Spleen (tissue), 11 donors: ENCODE measurements at regions not wholly inside any gene's neighbourhood (a gene's known extent, or its start where the extent isn't known, plus 50 kb on each side); places are given as distances from the start of the nearest gene placed in this dataset.

ENCODE experiments used
- DNase-seq: peaks from one replicate; pipeline ENCODE4 v3.0.0-alpha.2; 2020
- H3K27ac ChIP-seq, 8 donors: fragments of 200-600 bp; sonication (generic) in 7 of 8; 1 replicate in 4 of 8; 2 replicates in 4 of 8; pipeline versions ENCODE4 v1.5.0 to v1.8.0; 2016 to 2021; ENCODE audit warnings: inconsistent platforms in 4 of 8, mild to moderate bottlenecking in 4 of 8, moderate library complexity in 1 of 8
- H3K27me3 ChIP-seq, 7 donors: fragments of 200-600 bp; sonication (generic) in 6 of 7; replicated peaks in 1 of 7; 1 replicate in 4 of 7; 2 replicates in 3 of 7; pipeline versions ENCODE4 v1.5.0 to v1.8.0; 2016 to 2021; ENCODE audit warnings: inconsistent platforms in 3 of 7, mild to moderate bottlenecking in 1 of 7
- H3K36me3 ChIP-seq, 6 donors: fragments of 200-600 bp; sonication (generic) in 5 of 6; 1 replicate in 4 of 6; 2 replicates in 2 of 6; pipeline versions ENCODE4 v1.5.0 to v1.8.0; 2016 to 2021; ENCODE audit warnings: inconsistent platforms in 2 of 6
- H3K4me1 ChIP-seq, 6 donors: fragments of 200-600 bp; sonication (generic) in 5 of 6; 1 replicate in 3 of 6; 2 replicates in 3 of 6; pipeline versions ENCODE4 v1.5.0 to v1.8.0; 2016 to 2021; ENCODE audit warnings: inconsistent platforms in 3 of 6
- H3K4me3 ChIP-seq, 8 donors: fragments of 200-600 bp; sonication (generic) in 7 of 8; 1 replicate in 4 of 8; 2 replicates in 4 of 8; pipeline versions ENCODE4 v1.5.0 to v1.8.0; 2016 to 2021; ENCODE audit warnings: inconsistent platforms in 4 of 8, mild to moderate bottlenecking in 4 of 8, moderate library complexity in 2 of 8
- H3K9me3 ChIP-seq, 8 donors: fragments of 200-600 bp; sonication (generic) in 7 of 8; 1 replicate in 4 of 8; 2 replicates in 4 of 8; pipeline versions ENCODE4 v1.5.0 to v1.8.0; 2016 to 2021; ENCODE audit warnings: inconsistent platforms in 4 of 8
- CTCF ChIP-seq, 11 experiments: fragments of 200-600 bp in 7 of 11; fragments of 450-650 bp in 4 of 11; sonication (generic) in 4 of 11; IDR thresholded peaks in 8 of 11; conservative IDR thresholded peaks in 3 of 11; 1 replicate in 7 of 11; 2 replicates in 4 of 11; pipeline versions ENCODE4 v1.4.0 to v1.8.0; 2016 to 2021; ENCODE audit warnings: antibody characterized with exemption in 11 of 11, inconsistent platforms in 4 of 11, mild to moderate bottlenecking in 1 of 11
- POLR2A ChIP-seq, 3 donors: fragments of 450-650 bp; IDR thresholded peaks; one replicate each; pipeline ENCODE4 v1.5.1; 2017; ENCODE audit warnings: antibody characterized with exemption in 3 of 3, mild to moderate bottlenecking in 1 of 3
- POLR2AphosphoS5 ChIP-seq, 3 donors: sonication (generic); formaldehyde crosslinking; IDR thresholded peaks; one replicate each; pipeline ENCODE4 v1.5.1; 2017; ENCODE audit warnings: antibody characterized with exemption in 3 of 3
- WGBS, 5 donors: extraction: QIAGEN DNeasy Blood & Tissue Kit in 3 of 5; methylation state at CpG; one replicate each; pipeline versions ENCODE4 v1.1.5 to v1.1.7; 2013 to 2018; 5-methylcytosine and 5-hydroxymethylcytosine counted together
- intact Hi-C: fragments of 100-400 bp; cut with DNase I; formaldehyde crosslinking; loops from one replicate; pipeline ENCODE4 v1.15.0; 2023; ENCODE audit warnings: low total_unique reads
- donor health status: healthy with polysubstance abuse.
- donor health status: DM: no; HTN: no; CAD: no; lungs with moderate emphysema.
- donor health status: DM: no; HTN: no; CAD: no.
- donor health status: Bipolar disorder and iron deficiency.
- donor health status: healthy.
- donor health status: DM: no; HTN: no; CAD: no.
- donor health status: DM: yes; HTN: yes; CAD: no.

GRCh38 chr7:81161451-81162075 is 242.7 kb upstream of the SEMA3C start:
- no peak overlapping the region for H3K27ac ChIP-seq
- intact Hi-C loops: no loop called here
- WGBS, 5 donors: 72 to 86% (median 79%) methylated on average over 6 of the region's 6 CpGs
- no peaks in the 10 kb centered on the region for H3K36me3 ChIP-seq
- H3K4me1 ChIP-seq: no peaks in the 10 kb centered on the region
- no peaks in the 10 kb centered on the region for H3K9me3 ChIP-seq
- no peaks in the 10 kb centered on the region for H3K27me3 ChIP-seq
- H3K4me3 ChIP-seq: no peak overlapping the region
- DNase-seq: no peak
- TF ChIP-seq CTCF (IDR thresholded peaks at IDR 0.05 in 8 of 11, conservative IDR thresholded peaks at IDR 0.05 in 3 of 11) (no peak), POLR2A (IDR thresholded peaks at IDR 0.05) (no peak), POLR2AphosphoS5 (IDR thresholded peaks at IDR 0.05) (no peak)

- no peaks in the 10 kb centered on the region for H3K9me3 ChIP-seq
- DNase-seq: no peak
- TF ChIP-seq POLR2AphosphoS5 (IDR thresholded peaks at IDR 0.05) (no peak), CTCF (IDR thresholded peaks at IDR 0.05 in 8 of 11, conservative IDR thresholded peaks at IDR 0.05 in 3 of 11) (no peak), POLR2A (IDR thresholded peaks at IDR 0.05) (no peak)
- H3K4me1 ChIP-seq: no peaks in the 10 kb centered on the region
- no peak overlapping the region for H3K4me3 ChIP-seq
- WGBS, 5 donors: 74 to 82% (median 77%) methylated on average over 2 of the region's 2 CpGs
- H3K27ac ChIP-seq: no peak overlapping the region
- intact Hi-C loops: no loop called here
- no peaks in the 10 kb centered on the region for H3K27me3 ChIP-seq
- no peaks in the 10 kb centered on the region for H3K36me3 ChIP-seq
These were observed 240.6 kb upstream of the SEMA3C start for GRCh38 chr7:81159402-81159801.

GRCh38 chr7:81158189-81158588 is 239.3 kb upstream of the SEMA3C start:
- 52 to 78% (median 66%) methylated on average over 3 of the region's 3 CpGs for WGBS, 5 donors
- Histone ChIP-seq H3K4me1 (no peaks in the 10 kb centered on the region), H3K36me3 (no peaks in the 10 kb centered on the region), H3K27me3 (no peaks in the 10 kb centered on the region), H3K27ac (no peak overlapping the region), H3K4me3 (no peak overlapping the region), H3K9me3 (no peaks in the 10 kb centered on the region)
- intact Hi-C loops: no loop called here
- DNase-seq: no peak
- TF ChIP-seq POLR2A (IDR thresholded peaks at IDR 0.05): no peak
- TF ChIP-seq CTCF (IDR thresholded peaks at IDR 0.05 in 8 of 11, conservative IDR thresholded peaks at IDR 0.05 in 3 of 11): no peak
- no peak for TF ChIP-seq POLR2AphosphoS5 (IDR thresholded peaks at IDR 0.05)

DNA sequence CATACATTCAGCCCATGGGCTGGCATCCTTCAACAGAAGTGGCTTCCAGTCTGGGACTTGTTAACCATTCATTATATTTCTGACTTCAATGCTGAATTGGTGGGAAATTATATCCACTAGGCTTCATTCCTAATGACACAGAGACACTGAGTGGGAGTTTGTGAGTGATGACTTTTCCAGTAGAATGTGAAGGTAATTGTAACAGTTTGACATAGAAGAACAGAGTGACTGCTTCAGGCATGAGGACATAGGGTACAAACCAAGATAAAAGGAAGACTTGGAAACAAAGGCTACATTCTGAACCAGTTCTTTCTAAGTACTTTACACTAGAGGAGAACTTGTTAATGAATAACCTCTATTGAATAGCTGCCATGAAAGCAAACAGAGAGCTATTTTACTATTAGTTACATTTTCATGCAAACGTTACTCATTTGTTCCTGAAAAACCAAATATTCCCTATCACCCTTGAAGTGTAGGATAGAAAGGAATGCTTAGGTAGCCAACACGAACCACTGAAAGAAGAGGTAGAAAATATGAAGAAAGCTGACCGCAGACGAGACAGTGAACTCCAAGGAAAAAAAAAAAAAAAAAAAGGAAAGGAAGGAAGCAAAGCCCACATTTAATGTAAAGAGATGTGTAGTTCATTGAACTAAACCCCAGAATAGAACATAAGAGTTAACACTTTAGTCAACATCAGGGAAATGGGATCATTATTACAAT is 237.0 kb upstream of the SEMA3C start:
- no peak for TF ChIP-seq CTCF (IDR thresholded peaks at IDR 0.05 in 8 of 11, conservative IDR thresholded peaks at IDR 0.05 in 3 of 11)
- no peak for TF ChIP-seq POLR2AphosphoS5 (IDR thresholded peaks at IDR 0.05)
- TF ChIP-seq POLR2A (IDR thresholded peaks at IDR 0.05): no peak
- Histone ChIP-seq H3K27me3 (no peaks in the 10 kb centered on the region), H3K9me3 (no peaks in the 10 kb centered on the region), H3K4me3 (no peak overlapping the region), H3K36me3 (no peaks in the 10 kb centered on the region), H3K27ac (no peak overlapping the region), H3K4me1 (no peaks in the 10 kb centered on the region)
- intact Hi-C loops: no loop called here
- WGBS, 5 donors: 72 to 81% (median 76%) methylated on average over 4 of the region's 4 CpGs
- no peak for DNase-seq
